Spleen (tissue), 11 donors: ENCODE measurements at regions not wholly inside any gene's neighbourhood (a gene's known extent, or its start where the extent isn't known, plus 50 kb on each side); places are given as distances from the start of the nearest gene placed in this dataset.
A peak's percentile ranks its signal among the peaks of the same experiment; 100 is the strongest.

ENCODE experiments used
- DNase-seq: peaks from one replicate; pipeline ENCODE4 v3.0.0-alpha.2; 2020
- H3K27ac ChIP-seq, 8 donors: fragments of 200-600 bp; sonication (generic) in 7 of 8; 1 replicate in 4 of 8; 2 replicates in 4 of 8; pipeline versions ENCODE4 v1.5.0 to v1.8.0; 2016 to 2021; ENCODE audit warnings: inconsistent platforms in 4 of 8, mild to moderate bottlenecking in 4 of 8, moderate library complexity in 1 of 8
- H3K27me3 ChIP-seq, 7 donors: fragments of 200-600 bp; sonication (generic) in 6 of 7; replicated peaks in 1 of 7; 1 replicate in 4 of 7; 2 replicates in 3 of 7; pipeline versions ENCODE4 v1.5.0 to v1.8.0; 2016 to 2021; ENCODE audit warnings: inconsistent platforms in 3 of 7, mild to moderate bottlenecking in 1 of 7
- H3K36me3 ChIP-seq, 6 donors: fragments of 200-600 bp; sonication (generic) in 5 of 6; 1 replicate in 4 of 6; 2 replicates in 2 of 6; pipeline versions ENCODE4 v1.5.0 to v1.8.0; 2016 to 2021; ENCODE audit warnings: inconsistent platforms in 2 of 6
- H3K4me1 ChIP-seq, 6 donors: fragments of 200-600 bp; sonication (generic) in 5 of 6; 1 replicate in 3 of 6; 2 replicates in 3 of 6; pipeline versions ENCODE4 v1.5.0 to v1.8.0; 2016 to 2021; ENCODE audit warnings: inconsistent platforms in 3 of 6
- H3K4me3 ChIP-seq, 8 donors: fragments of 200-600 bp; sonication (generic) in 7 of 8; 1 replicate in 4 of 8; 2 replicates in 4 of 8; pipeline versions ENCODE4 v1.5.0 to v1.8.0; 2016 to 2021; ENCODE audit warnings: inconsistent platforms in 4 of 8, mild to moderate bottlenecking in 4 of 8, moderate library complexity in 2 of 8
- H3K9me3 ChIP-seq, 8 donors: fragments of 200-600 bp; sonication (generic) in 7 of 8; 1 replicate in 4 of 8; 2 replicates in 4 of 8; pipeline versions ENCODE4 v1.5.0 to v1.8.0; 2016 to 2021; ENCODE audit warnings: inconsistent platforms in 4 of 8
- CTCF ChIP-seq, 11 experiments: fragments of 200-600 bp in 7 of 11; fragments of 450-650 bp in 4 of 11; sonication (generic) in 4 of 11; IDR thresholded peaks in 8 of 11; conservative IDR thresholded peaks in 3 of 11; 1 replicate in 7 of 11; 2 replicates in 4 of 11; pipeline versions ENCODE4 v1.4.0 to v1.8.0; 2016 to 2021; ENCODE audit warnings: antibody characterized with exemption in 11 of 11, inconsistent platforms in 4 of 11, mild to moderate bottlenecking in 1 of 11
- POLR2A ChIP-seq, 3 donors: fragments of 450-650 bp; IDR thresholded peaks; one replicate each; pipeline ENCODE4 v1.5.1; 2017; ENCODE audit warnings: antibody characterized with exemption in 3 of 3, mild to moderate bottlenecking in 1 of 3
- POLR2AphosphoS5 ChIP-seq, 3 donors: sonication (generic); formaldehyde crosslinking; IDR thresholded peaks; one replicate each; pipeline ENCODE4 v1.5.1; 2017; ENCODE audit warnings: antibody characterized with exemption in 3 of 3
- WGBS, 5 donors: extraction: QIAGEN DNeasy Blood & Tissue Kit in 3 of 5; methylation state at CpG; one replicate each; pipeline versions ENCODE4 v1.1.5 to v1.1.7; 2013 to 2018; 5-methylcytosine and 5-hydroxymethylcytosine counted together
- intact Hi-C: fragments of 100-400 bp; cut with DNase I; formaldehyde crosslinking; loops from one replicate; pipeline ENCODE4 v1.15.0; 2023; ENCODE audit warnings: low total_unique reads
- donor health status: healthy with polysubstance abuse.
- donor health status: DM: no; HTN: no; CAD: no; lungs with moderate emphysema.
- donor health status: DM: no; HTN: no; CAD: no.
- donor health status: Bipolar disorder and iron deficiency.
- donor health status: healthy.
- donor health status: DM: no; HTN: no; CAD: no.
- donor health status: DM: yes; HTN: yes; CAD: no.

GRCh38 chr17:52758481-52758880, 600.0 kb upstream of the CA10 start:
- no peaks in the 10 kb centered on the region for H3K36me3 ChIP-seq
- H3K4me1 ChIP-seq: no peaks in the 10 kb centered on the region
- H3K27ac ChIP-seq: no peak overlapping the region
- 30 to 51% (median 45%) methylated on average over 1 of the region's 1 CpG for WGBS, 5 donors
- H3K4me3 ChIP-seq: no peak overlapping the region
- TF ChIP-seq POLR2AphosphoS5 (IDR thresholded peaks at IDR 0.05) (no peak), POLR2A (IDR thresholded peaks at IDR 0.05) (no peak), CTCF (IDR thresholded peaks at IDR 0.05 in 8 of 11, conservative IDR thresholded peaks at IDR 0.05 in 3 of 11) (no peak)
- no peak for DNase-seq
- intact Hi-C loops: no loop called here
- H3K27me3 ChIP-seq: no peaks in the 10 kb centered on the region
- peaks cover 0 to 12% (median 2%) of the 10 kb centered on the region in 8 donors for H3K9me3 ChIP-seq

GRCh38 chr17:52756746-52757145, 598.2 kb upstream of the CA10 start:
- Histone ChIP-seq H3K9me3 (peaks cover 0 to 7% (median 0%) of the 10 kb centered on the region in 8 donors), H3K27me3 (no peaks in the 10 kb centered on the region), H3K36me3 (no peaks in the 10 kb centered on the region), H3K4me3 (no peak overlapping the region), H3K4me1 (no peaks in the 10 kb centered on the region), H3K27ac (no peak overlapping the region)
- TF ChIP-seq POLR2A (IDR thresholded peaks at IDR 0.05) (no peak), CTCF (IDR thresholded peaks at IDR 0.05 in 8 of 11, conservative IDR thresholded peaks at IDR 0.05 in 3 of 11) (no peak), POLR2AphosphoS5 (IDR thresholded peaks at IDR 0.05) (no peak)
- DNase-seq: no peak
- intact Hi-C loops: no loop called here

- Histone ChIP-seq H3K4me3 (no peak overlapping the region), H3K27ac (no peak overlapping the region), H3K9me3 (peaks cover 0 to 16% (median 0%) of the 10 kb centered on the region in 8 donors), H3K36me3 (no peaks in the 10 kb centered on the region), H3K4me1 (no peaks in the 10 kb centered on the region), H3K27me3 (no peaks in the 10 kb centered on the region)
- no peak for TF ChIP-seq CTCF (IDR thresholded peaks at IDR 0.05 in 8 of 11, conservative IDR thresholded peaks at IDR 0.05 in 3 of 11)
- TF ChIP-seq POLR2A (IDR thresholded peaks at IDR 0.05): no peak
- no peak for TF ChIP-seq POLR2AphosphoS5 (IDR thresholded peaks at IDR 0.05)
- intact Hi-C loops: no loop called here
- DNase-seq: no peak
- 84 to 94% (median 92%) methylated on average over 4 of the region's 4 CpGs for WGBS, 5 donors
Measured at GRCh38 chr17:52754838-52755237, 596.3 kb upstream of the CA10 start.

- Histone ChIP-seq H3K36me3 (no peaks in the 10 kb centered on the region), H3K9me3 (peaks cover 0 to 10% (median 0%) of the 10 kb centered on the region in 8 donors), H3K4me3 (no peak overlapping the region), H3K27me3 (no peaks in the 10 kb centered on the region), H3K27ac (no peak overlapping the region), H3K4me1 (no peaks in the 10 kb centered on the region)
- 58 to 83% (median 69%) methylated on average over 2 to 3 of the region's 3 CpGs for WGBS, 5 donors
- peak; percentile 59 for DNase-seq
- intact Hi-C loops: no loop called here
- TF ChIP-seq POLR2AphosphoS5 (IDR thresholded peaks at IDR 0.05) (no peak), CTCF (IDR thresholded peaks at IDR 0.05 in 8 of 11, conservative IDR thresholded peaks at IDR 0.05 in 3 of 11) (no peak), POLR2A (IDR thresholded peaks at IDR 0.05) (no peak)
Measured at GRCh38 chr17:52751051-52751450, 592.5 kb upstream of the CA10 start.
